ENCODE measurements at regions not wholly inside any gene's neighbourhood (a gene's known extent, or its start where the extent isn't known, plus 50 kb on each side); places are given as distances from the start of the nearest gene placed in this dataset.

DNA sequence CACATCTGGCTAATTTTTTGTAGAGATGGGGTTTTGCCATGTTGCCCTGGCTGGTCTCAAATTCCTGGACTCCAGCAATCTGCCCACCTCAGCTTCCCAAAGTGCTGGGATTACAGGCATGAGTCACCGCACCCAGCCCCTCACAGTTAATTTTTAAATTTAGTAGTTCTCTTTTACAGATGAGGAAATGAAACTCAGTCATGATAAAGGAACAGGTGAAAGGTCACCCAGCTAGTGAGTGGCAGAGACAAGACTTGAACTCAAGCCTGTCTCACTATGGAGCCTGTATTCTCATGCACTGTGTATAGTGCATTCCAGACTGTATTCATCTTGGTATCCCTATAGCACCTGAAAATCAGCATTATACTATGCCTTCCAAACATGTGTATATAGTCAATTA is 77.1 kb upstream of the WSB1 start:
- TF ChIP-seq CTCF (IDR thresholded peaks at IDR 0.05) (no peak), POLR2AphosphoS5 (IDR thresholded peaks at IDR 0.05) (no peak), EP300 (IDR thresholded peaks at IDR 0.05) (no peak), POLR2A (IDR thresholded peaks at IDR 0.05) (no peak)

Data from upper lobe of left lung (tissue), 4 donors.